ENCODE measurements at regions not wholly inside any gene's neighbourhood (a gene's known extent, or its start where the extent isn't known, plus 50 kb on each side); places are given as distances from the start of the nearest gene placed in this dataset.
"Not testable (repeated sequence)": the region's sequence is repeated elsewhere in the genome, so short reads cannot be mapped to it uniquely, and the experiment has no call there.

DNA sequence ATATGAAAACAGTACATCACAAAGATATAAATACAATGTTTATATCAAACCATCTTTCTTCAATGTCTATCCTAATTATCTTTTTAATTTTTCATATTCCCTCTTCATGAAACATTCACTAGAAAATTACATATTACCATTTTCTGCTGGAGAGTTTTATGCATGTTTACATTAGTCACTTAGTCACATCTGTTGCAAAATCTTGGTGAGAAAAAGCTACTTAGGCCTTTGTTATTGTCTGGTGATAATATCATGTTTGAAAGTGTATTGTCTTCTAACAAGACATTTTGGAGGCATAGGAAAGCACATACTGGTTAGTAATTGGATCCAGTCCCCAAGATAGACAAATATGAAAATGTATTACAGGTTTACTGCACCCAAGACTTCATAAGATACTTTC is 163.6 kb downstream of the GNAI1 start:
- Histone ChIP-seq H3K4me3 (no peak overlapping the region), H3K9ac (ENCODE audit: insufficient read length) (no peak overlapping the region), H3K36me3 (ENCODE audit: insufficient read depth, low read length) (no peaks in the 10 kb centered on the region), H3K27ac (no peak overlapping the region), H3K9me3 (ENCODE audit: low read depth, low read length) (no peaks in the 10 kb centered on the region)
- DNase-seq (ENCODE audit: low read depth, low spot score) = no peak
- TF ChIP-seq FOXP2 (optimal IDR thresholded peaks at IDR 0.05; ENCODE audit: control extremely low read depth, extremely low read length, insufficient read depth) (no peak), POLR2AphosphoS5 (IDR thresholded peaks at IDR 0.05; ENCODE audit: borderline replicate concordance, low read depth, low read length) (no peak), EZH2 (IDR thresholded peaks at IDR 0.05) (no peak)

DNA sequence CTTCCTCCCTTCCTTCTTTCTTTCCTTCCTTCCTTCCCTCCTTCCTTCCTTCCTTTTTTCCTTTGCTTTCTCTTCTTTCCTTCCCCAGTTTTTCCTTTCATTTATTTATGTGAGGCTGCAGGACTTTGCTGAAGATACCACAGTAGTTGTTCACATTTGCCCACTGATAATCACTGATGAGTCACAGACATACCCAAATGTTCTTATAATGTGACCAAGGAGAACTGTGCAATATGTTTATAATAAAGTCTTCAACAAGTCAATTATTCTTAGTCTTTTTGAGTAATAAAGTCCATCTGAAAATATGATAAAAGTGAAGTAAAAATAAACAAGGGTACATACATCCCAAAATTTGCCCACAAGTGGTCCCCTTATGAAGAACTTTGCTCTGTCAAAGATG is 159.7 kb downstream of the GNAI1 start:
- no peak overlapping the region for H3K9ac ChIP-seq (ENCODE audit: insufficient read length)
- TF ChIP-seq EZH2 (IDR thresholded peaks at IDR 0.05) = no peak
- TF ChIP-seq POLR2AphosphoS5 (IDR thresholded peaks at IDR 0.05; ENCODE audit: borderline replicate concordance, low read depth, low read length) = no peak
- no peak for TF ChIP-seq FOXP2 (optimal IDR thresholded peaks at IDR 0.05; ENCODE audit: control extremely low read depth, extremely low read length, insufficient read depth)
- H3K9me3 ChIP-seq (ENCODE audit: low read depth, low read length) = peaks cover 2% of the 10 kb centered on the region; the same call in 1 of the 2 replicates
- DNase-seq (ENCODE audit: low read depth, low spot score) = no peak
- H3K36me3 ChIP-seq (ENCODE audit: insufficient read depth, low read length) = no peaks in the 10 kb centered on the region
- no peak overlapping the region for H3K27ac ChIP-seq
- no peak overlapping the region for H3K4me3 ChIP-seq

DNA sequence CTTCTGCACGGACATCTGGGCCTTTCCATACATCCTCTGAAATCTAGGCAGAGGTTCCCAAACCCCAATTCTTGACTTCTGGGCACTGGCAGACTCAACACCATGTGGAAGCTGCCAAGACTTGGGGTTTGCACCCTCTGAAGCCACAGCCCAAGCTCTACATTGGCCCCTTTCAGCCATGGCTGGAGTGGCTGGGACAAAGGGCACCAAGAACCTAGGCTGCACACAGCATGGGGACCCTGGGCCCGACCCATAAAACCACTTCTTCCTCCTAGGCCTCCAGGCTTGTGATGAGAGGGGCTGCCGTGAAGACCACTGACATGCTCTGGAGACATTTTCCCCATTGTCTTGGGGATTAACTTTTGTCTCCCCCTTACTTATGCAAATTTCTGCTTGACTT is 158.0 kb downstream of the GNAI1 start:
- not testable (repeated sequence) for H3K9me3 ChIP-seq (ENCODE audit: low read depth, low read length); H3K4me3 ChIP-seq; H3K36me3 ChIP-seq (ENCODE audit: insufficient read depth, low read length); H3K27ac ChIP-seq; H3K9ac ChIP-seq (ENCODE audit: insufficient read length); DNase-seq (ENCODE audit: low read depth, low spot score)

DNA sequence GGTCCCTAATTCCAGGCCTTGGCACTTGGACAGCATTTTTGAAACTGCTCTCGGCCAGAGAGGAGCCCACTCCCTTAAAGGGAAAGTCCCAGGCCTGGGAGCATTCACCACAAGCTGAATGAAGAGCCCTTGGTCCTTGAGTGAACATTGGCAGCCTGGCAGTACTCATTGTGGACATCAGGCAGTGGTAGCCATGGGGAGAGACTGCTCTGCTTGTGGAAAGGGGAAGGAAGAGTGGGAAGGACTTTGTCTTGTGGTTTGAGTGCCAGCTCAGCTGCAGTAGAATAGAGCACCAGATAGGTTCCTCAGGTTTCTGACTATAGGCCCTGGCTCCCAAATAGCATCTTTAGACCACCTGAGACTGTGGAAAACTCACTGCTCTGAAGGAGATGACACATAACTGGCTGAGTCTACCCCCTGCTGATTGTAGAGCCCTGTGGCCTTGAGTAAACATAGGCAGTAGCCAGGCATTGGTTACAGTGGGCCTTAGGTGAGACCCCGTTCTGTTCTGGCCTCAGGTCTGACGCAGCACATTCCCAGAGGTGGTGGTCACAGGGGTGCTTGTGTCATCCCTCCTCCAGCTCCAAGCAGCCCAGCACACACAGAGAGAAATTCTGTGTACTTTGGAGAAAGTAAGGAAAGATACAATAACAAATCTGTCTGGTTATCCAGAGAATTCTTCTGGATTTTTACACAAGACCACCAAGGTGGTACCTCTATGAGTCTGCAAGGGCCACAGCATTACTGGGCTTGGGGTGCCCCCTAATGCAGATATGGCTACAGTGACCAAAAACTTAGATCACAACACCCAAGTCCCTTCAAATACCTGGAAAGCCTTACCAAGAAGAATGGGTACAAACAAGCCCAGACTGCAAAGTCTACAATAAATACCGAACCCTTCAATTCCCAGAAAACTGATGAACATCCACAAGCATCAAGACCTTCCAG is 153.8 kb downstream of the GNAI1 start:
- DNase-seq (ENCODE audit: low read depth, low spot score) = no peak
- no peak overlapping the region for H3K9ac ChIP-seq (ENCODE audit: insufficient read length)
- H3K36me3 ChIP-seq (ENCODE audit: insufficient read depth, low read length) = no peaks in the 10 kb centered on the region
- no peak overlapping the region for H3K27ac ChIP-seq
- no peak overlapping the region for H3K4me3 ChIP-seq
- peaks cover 2% of the 10 kb centered on the region; the same call in 1 of the 2 replicates for H3K9me3 ChIP-seq (ENCODE audit: low read depth, low read length)
- TF ChIP-seq EZH2 (IDR thresholded peaks at IDR 0.05) = no peak
- no peak for TF ChIP-seq FOXP2 (optimal IDR thresholded peaks at IDR 0.05; ENCODE audit: control extremely low read depth, extremely low read length, insufficient read depth)
- no peak for TF ChIP-seq POLR2AphosphoS5 (IDR thresholded peaks at IDR 0.05; ENCODE audit: borderline replicate concordance, low read depth, low read length)

DNA sequence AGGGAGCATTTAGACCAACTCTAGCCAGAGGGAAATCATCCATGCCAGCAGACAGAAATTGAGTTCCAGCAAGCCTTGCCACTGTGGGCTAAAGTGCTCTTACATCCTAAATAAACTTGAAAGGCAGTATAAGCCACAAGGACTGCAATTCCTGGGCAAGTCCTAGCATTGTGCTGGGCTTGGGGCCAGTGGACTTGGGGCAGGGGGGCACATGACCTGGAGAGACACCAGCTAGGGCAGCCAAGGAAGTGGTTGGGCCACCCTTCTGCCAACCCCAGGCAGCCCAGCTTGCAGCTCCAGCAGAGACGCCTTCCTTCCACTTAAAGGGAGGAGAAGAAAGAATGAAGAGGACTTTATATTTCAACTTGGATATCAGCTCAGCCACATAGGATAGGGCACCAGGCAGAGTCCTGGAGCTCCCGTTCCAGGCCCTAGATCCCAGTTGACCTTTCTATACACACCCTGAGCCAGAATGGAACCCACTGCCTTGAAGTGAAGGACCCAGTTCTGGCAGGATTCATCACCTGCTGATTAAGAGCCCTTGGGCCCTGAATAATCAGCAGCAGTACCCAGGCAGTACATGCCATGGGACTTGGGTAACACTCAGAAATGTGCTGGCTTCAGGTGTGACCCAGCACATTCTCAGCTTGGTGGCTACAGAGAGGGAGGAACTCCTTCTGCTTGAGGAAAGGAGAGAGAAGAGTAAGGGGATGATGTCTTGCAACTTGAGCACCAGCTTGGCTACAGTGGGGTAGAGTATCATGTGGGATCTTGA is 153.0 kb downstream of the GNAI1 start:
- Histone ChIP-seq H3K9me3 (ENCODE audit: low read depth, low read length) (peaks cover 2% of the 10 kb centered on the region; the same call in 1 of the 2 replicates), H3K27ac (no peak overlapping the region), H3K4me3 (no peak overlapping the region), H3K9ac (ENCODE audit: insufficient read length) (no peak overlapping the region), H3K36me3 (ENCODE audit: insufficient read depth, low read length) (no peaks in the 10 kb centered on the region)
- no peak for DNase-seq (ENCODE audit: low read depth, low spot score)
- TF ChIP-seq EZH2 (IDR thresholded peaks at IDR 0.05) = no peak
- no peak for TF ChIP-seq FOXP2 (optimal IDR thresholded peaks at IDR 0.05; ENCODE audit: control extremely low read depth, extremely low read length, insufficient read depth)
- no peak for TF ChIP-seq POLR2AphosphoS5 (IDR thresholded peaks at IDR 0.05; ENCODE audit: borderline replicate concordance, low read depth, low read length)

DNA sequence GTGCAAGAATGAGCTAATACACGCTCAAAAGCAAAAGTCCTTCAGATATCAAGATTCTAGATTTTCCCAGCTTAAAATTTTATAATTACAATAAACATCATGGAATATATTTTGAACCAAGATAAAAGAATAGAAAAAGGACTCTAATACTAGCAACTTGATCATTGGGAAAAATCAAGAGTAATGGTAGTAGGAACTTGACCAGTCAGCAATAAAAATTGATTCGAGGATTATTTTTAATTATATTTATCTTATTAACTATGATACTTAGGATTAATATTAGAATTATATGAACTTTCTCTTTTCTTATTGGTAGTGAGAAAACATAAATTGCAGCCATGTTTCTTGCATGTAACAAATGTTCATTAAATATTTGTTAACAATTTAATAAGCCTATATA is 152.0 kb downstream of the GNAI1 start:
- no peak for DNase-seq (ENCODE audit: low read depth, low spot score)
- Histone ChIP-seq H3K4me3 (no peak overlapping the region), H3K9me3 (ENCODE audit: low read depth, low read length) (peaks cover 2% of the 10 kb centered on the region; the same call in 1 of the 2 replicates), H3K27ac (no peak overlapping the region), H3K36me3 (ENCODE audit: insufficient read depth, low read length) (no peaks in the 10 kb centered on the region), H3K9ac (ENCODE audit: insufficient read length) (no peak overlapping the region)
- TF ChIP-seq POLR2AphosphoS5 (IDR thresholded peaks at IDR 0.05; ENCODE audit: borderline replicate concordance, low read depth, low read length) = no peak
- TF ChIP-seq EZH2 (IDR thresholded peaks at IDR 0.05) = no peak
- TF ChIP-seq FOXP2 (optimal IDR thresholded peaks at IDR 0.05; ENCODE audit: control extremely low read depth, extremely low read length, insufficient read depth) = no peak

DNA sequence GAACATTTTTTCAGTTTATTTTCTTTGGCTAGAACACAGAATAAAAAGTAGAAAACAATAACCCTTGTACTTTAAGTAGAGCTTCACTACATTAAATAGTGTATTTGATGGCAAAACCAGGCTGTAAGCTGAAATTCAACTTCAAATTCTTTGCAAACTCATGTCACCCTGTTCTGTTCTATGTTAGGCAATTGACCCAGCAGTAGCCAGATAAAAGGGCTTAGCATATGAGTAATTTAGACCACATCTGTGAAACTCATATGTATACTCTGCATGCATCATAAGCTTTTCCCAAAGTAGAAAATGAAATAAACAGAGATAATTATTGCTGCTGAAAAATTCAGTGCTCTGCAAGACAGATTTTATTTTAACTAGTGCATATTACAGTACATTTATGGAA is 150.2 kb downstream of the GNAI1 start:
- Histone ChIP-seq H3K9me3 (ENCODE audit: low read depth, low read length) (no peaks in the 10 kb centered on the region), H3K4me3 (no peak overlapping the region), H3K36me3 (ENCODE audit: insufficient read depth, low read length) (no peaks in the 10 kb centered on the region), H3K27ac (no peak overlapping the region), H3K9ac (ENCODE audit: insufficient read length) (no peak overlapping the region)
- TF ChIP-seq POLR2AphosphoS5 (IDR thresholded peaks at IDR 0.05; ENCODE audit: borderline replicate concordance, low read depth, low read length) (no peak), EZH2 (IDR thresholded peaks at IDR 0.05) (no peak), FOXP2 (optimal IDR thresholded peaks at IDR 0.05; ENCODE audit: control extremely low read depth, extremely low read length, insufficient read depth) (no peak)
- no peak for DNase-seq (ENCODE audit: low read depth, low spot score)

DNA sequence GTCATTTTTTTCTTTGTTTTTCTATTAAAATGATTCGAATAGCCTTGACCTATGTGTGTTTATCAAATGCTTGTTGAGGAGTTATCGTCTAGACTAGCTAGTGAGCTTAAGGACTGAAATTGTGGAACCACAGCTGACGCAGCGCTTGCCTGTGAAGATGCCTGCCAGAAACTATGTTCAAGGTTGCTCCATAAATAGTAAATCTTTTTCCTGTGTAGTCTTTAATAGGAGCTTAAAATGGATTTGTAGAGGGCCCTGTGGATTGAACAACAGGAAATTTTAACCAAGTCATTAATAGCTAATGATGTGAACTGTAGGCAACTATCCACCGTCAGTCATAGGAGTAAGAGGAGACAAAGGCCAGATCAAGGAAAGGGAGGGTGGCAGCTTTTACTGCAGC is 145.1 kb downstream of the GNAI1 start:
- no peak for DNase-seq (ENCODE audit: low read depth, low spot score)
- H3K9ac ChIP-seq (ENCODE audit: insufficient read length) = peak overlapping the region; percentile 37
- H3K36me3 ChIP-seq (ENCODE audit: insufficient read depth, low read length) = no peaks in the 10 kb centered on the region
- H3K9me3 ChIP-seq (ENCODE audit: low read depth, low read length) = no peaks in the 10 kb centered on the region
- peak overlapping the region; percentile 72 for H3K27ac ChIP-seq
- H3K4me3 ChIP-seq = peak overlapping the region; percentile 60
- TF ChIP-seq EZH2 (IDR thresholded peaks at IDR 0.05) (no peak), FOXP2 (optimal IDR thresholded peaks at IDR 0.05; ENCODE audit: control extremely low read depth, extremely low read length, insufficient read depth) (no peak), POLR2AphosphoS5 (IDR thresholded peaks at IDR 0.05; ENCODE audit: borderline replicate concordance, low read depth, low read length) (no peak)
